SK-N-DZ (cell line): ENCODE measurements at regions not wholly inside any gene's neighbourhood (a gene's known extent, or its start where the extent isn't known, plus 50 kb on each side); places are given as distances from the start of the nearest gene placed in this dataset.

Experiments used
- DNase-seq: peaks from one replicate; pipeline ENCODE4 v3.0.0-alpha.2; 2015; ENCODE audit warnings: low spot score

DNA sequence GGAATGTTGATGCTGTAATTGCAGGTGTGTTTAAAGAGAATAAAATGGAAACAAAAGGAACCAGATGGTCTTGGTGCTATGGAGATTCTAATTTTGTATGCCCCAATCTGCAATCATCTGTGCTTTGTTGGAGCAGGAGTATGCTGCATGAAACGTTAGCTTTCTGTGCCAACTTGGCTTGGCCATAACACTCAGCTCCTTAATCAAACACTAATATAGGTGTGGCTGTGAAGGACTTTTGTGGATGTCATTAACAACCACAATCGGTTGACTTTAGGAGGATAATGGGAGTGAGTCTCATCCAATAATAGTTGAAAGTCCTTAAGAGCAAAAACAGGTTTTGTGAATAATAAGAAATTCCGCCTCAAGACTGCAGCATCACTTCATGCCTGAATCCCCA, 399.2 kb downstream of the NLGN4X start:
- no peak for DNase-seq

- DNase-seq, result no peak
Measured at GRCh38 chrX:5829060-5829459, 399.6 kb downstream of the NLGN4X start.

- no peak for DNase-seq
Measured at GRCh38 chrX:5823903-5824302, 404.8 kb downstream of the NLGN4X start.

DNA sequence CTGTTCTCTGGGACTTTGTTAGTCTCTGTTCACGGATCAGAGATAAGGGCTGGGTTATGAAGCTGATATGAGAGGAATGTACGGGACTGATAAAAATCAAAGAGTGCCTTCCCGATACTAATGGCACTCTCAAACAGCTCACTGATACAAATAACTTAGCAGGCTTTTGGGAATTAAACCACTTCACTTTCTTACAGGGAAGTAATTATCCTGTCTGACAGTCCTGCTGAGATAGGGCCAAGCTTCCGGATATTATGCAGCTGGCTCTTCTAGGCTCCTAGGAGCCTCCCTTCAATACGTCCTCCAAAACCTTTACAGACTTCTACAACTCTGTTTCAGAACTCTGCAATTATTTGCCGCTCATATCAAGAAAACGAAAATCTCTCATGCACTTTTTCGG, 418.0 kb downstream of the NLGN4X start:
- peak; percentile 19 for DNase-seq

GRCh38 chrX:5807181-5807580, 421.5 kb downstream of the NLGN4X start:
- DNase-seq, result no peak

- no peak for DNase-seq
Measured at GRCh38 chrX:5802391-5802790, 426.3 kb downstream of the NLGN4X start.

DNA sequence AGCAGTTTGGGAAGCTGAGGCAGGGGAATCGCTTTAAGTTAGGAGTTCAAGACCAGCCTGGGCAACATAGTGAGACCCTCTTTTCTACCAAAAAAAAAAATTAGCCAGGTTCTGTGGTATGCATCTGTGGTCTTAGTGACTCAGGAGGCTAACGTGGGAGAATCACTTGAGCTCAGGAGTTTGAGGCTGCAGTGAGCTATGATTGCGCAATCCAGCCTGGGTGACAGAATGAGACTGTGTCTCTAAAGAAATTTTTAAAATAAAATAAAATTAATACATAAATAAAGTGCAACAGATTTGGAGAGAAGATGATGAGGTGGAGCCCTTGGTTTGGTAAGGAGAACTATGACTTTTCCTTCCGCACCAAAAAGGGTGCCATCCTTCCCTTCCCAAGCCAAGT, 436.9 kb downstream of the NLGN4X start:
- DNase-seq, result no peak

GRCh38 chrX:5788910-5789309, 439.8 kb downstream of the NLGN4X start:
- no peak for DNase-seq

- DNase-seq, result no peak
Measured at GRCh38 chrX:5780821-5781220, 447.8 kb downstream of the NLGN4X start.

- no peak for DNase-seq
Measured at GRCh38 chrX:5775846-5776430, 452.7 kb downstream of the NLGN4X start.

DNA sequence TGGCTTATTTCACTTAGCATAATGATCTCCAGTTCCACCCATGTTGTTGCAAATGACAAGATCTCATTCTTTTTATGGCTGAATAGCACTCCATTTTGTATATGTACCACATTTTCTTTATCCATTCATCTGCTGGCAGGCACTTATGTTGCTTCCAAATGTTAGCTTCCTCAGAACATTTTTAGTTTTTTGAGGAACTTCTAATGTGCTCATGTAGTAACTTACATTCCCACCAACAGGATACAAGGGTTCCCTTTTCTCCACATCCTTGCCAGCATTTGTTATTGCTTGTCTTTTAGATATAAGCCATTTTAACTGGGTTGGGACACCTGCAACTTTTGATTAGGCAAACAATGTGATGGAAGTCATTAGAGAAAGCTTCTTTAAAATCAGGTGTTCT, 454.2 kb downstream of the NLGN4X start:
- no peak for DNase-seq

DNA sequence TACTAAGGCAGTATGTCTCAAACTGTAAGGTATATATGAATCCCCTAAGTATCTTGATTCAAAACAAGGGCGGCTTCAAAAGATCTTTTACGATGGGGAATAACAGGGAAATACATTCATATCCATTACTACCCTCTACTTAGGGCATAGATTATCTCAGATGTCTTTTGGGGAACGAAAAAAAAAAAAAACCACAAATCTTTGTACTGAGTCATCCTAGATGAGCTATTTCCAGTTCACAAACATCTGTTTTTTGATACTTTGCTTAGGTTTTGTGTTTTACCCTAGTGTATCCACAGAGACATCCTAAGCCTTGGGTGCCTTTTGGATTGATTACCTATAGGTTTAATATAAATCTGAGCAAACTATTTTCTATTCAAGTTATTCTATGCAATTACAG, 457.2 kb downstream of the NLGN4X start:
- no peak for DNase-seq

DNA sequence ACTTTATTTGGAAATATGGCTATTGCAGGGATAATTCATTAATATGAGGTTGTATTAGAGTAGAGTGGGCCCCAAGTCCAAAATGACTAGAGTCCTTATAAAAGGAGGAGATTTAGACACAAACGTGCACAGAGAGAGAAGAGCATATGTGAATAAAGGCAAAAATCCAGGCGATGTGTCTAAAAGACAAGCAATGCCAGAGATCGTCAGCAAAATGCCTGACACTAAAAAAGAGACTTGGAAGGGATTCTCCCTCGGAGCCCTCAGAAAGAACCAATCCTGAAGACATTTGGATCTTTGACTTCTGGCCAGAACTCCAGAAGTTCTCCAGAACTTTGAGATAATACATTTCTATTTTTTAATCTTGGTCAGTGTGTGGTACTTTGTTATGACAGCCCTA, 472.1 kb downstream of the NLGN4X start:
- DNase-seq, result no peak

GRCh38 chrX:5753291-5753690, 475.4 kb downstream of the NLGN4X start:
- DNase-seq, result no peak

DNA sequence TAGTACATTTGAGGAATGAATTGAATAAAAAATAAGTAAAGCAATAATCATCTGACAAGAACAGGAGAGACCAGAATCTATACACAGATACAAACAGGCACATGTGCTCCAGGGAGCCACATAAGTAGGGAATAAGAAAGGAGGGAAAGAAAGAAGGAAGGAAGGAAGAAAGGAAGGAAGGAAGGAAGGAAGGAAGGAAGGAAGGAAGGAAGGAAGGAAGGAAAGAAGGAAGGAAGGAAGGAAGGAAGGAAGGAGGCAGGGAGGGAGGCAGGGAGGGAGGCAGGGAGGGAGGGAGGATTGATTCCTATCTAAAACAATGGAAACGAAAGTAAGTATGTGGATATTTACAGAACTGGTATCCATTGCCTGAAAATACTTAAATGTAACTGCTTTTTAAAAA, 475.8 kb downstream of the NLGN4X start:
- DNase-seq, result no peak

GRCh38 chrX:5748586-5749150, 480.0 kb downstream of the NLGN4X start:
- no peak for DNase-seq

GRCh38 chrX:5746231-5746630, 482.4 kb downstream of the NLGN4X start:
- no peak for DNase-seq

GRCh38 chrX:5733501-5733900, 495.2 kb downstream of the NLGN4X start:
- DNase-seq, result no peak

GRCh38 chrX:5730556-5730955, 498.1 kb downstream of the NLGN4X start:
- DNase-seq, result no peak

DNA sequence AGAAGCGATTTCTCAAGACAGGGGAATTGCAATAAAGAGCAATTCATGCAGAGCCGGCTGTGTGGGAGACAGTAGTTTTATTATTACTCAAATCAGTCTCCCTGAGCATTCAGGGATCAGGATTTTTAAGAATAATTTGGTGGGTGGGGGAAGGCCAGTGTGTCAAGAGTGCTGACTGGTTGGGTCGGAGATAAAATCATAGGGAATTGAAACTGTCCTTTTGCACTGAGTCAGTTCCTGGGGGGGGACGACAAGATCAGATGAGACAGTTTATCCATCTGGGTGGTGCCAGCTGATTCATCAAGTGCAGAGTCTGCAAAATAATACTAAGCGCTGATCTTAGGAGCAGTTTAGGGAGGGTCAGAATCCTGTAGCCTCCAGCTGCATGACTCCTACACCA, 502.4 kb downstream of the NLGN4X start:
- DNase-seq, result no peak

DNA sequence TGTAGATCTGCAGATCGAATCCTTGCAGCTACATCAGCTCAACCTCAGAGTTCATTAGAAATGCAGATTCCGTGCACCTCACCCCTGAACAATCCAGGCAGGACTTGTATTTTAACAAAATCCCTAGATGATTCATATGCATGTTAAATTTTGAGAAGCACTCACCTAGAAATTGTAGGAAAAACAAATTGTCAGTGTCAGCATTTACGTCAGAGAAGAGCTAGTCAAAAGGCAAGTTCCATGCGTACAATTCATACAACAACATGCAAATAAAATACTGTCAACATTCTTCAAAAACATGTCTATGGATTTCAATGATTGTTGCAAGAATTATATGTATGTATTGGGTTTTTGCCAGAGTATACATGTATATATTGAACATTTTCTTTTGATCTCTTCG, 504.5 kb downstream of the NLGN4X start:
- DNase-seq, result no peak

DNA sequence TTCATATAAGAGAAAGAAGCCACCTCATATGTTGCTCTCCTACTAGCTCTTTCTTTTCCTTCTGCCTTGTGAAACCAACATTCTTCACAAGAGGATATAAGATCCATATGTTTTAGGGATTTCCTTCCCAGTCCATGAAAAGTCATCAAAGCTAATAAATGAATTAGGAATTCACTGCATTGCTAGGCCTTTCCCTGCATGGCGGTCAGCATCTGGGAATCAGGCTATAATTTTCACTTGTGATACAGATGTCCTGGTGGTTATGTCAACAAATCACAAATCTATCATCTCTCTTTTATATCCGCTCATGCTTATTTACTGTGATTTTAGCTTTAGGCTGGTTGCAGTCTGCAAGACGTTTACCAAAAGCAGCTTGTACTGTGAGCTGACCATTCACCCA, 510.0 kb downstream of the NLGN4X start:
- DNase-seq, result no peak

- no peak for DNase-seq
Measured at GRCh38 chrX:5716666-5717065, 512.0 kb downstream of the NLGN4X start.

- no peak for DNase-seq
Measured at GRCh38 chrX:5708251-5708650, 520.4 kb downstream of the NLGN4X start.
